ENCODE measurements at regions not wholly inside any gene's neighbourhood (a gene's known extent, or its start where the extent isn't known, plus 50 kb on each side); places are given as distances from the start of the nearest gene placed in this dataset.

- Histone ChIP-seq H3K56ac (ENCODE audit: extremely low read depth, insufficient read depth, low read length) (no peak overlapping the region), H2AK9ac (replicated peaks; ENCODE audit: low read depth, low read length, poor library complexity) (no peak overlapping the region), H2BK120ac (ENCODE audit: low read depth, low read length) (no peak overlapping the region), H3K4me2 (ENCODE audit: low read depth, low read length) (no peak overlapping the region), H3K36me3 (ENCODE audit: control insufficient read depth, insufficient read depth, low read length) (no peaks in the 10 kb centered on the region), H3K4ac (ENCODE audit: low read depth, low read length) (no peak overlapping the region), H4K91ac (ENCODE audit: insufficient read depth, low read depth, low read length) (no peak overlapping the region), H2BK5ac (ENCODE audit: low read depth, low read length, poor library complexity, severe bottlenecking) (no peak overlapping the region), H3K9me3 (ENCODE audit: control insufficient read depth, insufficient read depth, low read length) (no peaks in the 10 kb centered on the region), H2BK15ac (ENCODE audit: low read depth, low read length) (no peak overlapping the region), H3K27me3 (ENCODE audit: control insufficient read depth, insufficient read depth, low read length) (peaks cover 8% of the 10 kb centered on the region), H3K14ac (replicated peaks; ENCODE audit: low read depth, low read length) (no peak overlapping the region), H2BK20ac (ENCODE audit: low read depth, low read length) (no peak overlapping the region), H2AFZ (replicated peaks; ENCODE audit: low read length, poor library complexity) (no peak overlapping the region), H3K4me3 (ENCODE audit: insufficient read depth, low read depth, low read length) (no peak overlapping the region), H3K79me1 (ENCODE audit: low read depth in 1 of 2, low read length in 2 of 2) (no peaks in the 10 kb centered on the region), H3K9ac (ENCODE audit: low read depth, low read length) (no peak overlapping the region), H2AK5ac (ENCODE audit: low read depth, low read length) (no peak overlapping the region), H3K18ac (ENCODE audit: low read depth, low read length) (no peak overlapping the region), H3K9me1 (ENCODE audit: insufficient read depth, low read length) (no peaks in the 10 kb centered on the region), H4K20me1 (ENCODE audit: insufficient read depth, low read length) (no peaks in the 10 kb centered on the region), H3K4me1 (ENCODE audit: control insufficient read depth, insufficient read depth, low read length) (no peaks in the 10 kb centered on the region), H3K23ac (ENCODE audit: low read depth, low read length) (no peak overlapping the region), H4K5ac (ENCODE audit: low read depth, low read length) (no peak overlapping the region), H3K27ac (ENCODE audit: insufficient read depth, low read length) (no peak overlapping the region), H4K8ac (ENCODE audit: low read depth in 2 of 2, low read length in 2 of 2) (no peak overlapping the region)
- CTCF ChIA-PET = no interaction called here
- no peak for TF ChIP-seq BHLHE40 (IDR thresholded peaks at IDR 0.05; ENCODE audit: low read depth, low read length)
- TF ChIP-seq RAD21 (IDR thresholded peaks at IDR 0.05; ENCODE audit: low read length) = no peak
- no peak for TF ChIP-seq FOS (IDR thresholded peaks at IDR 0.05; ENCODE audit: low read depth, low read length)
- no peak for TF ChIP-seq MAFK (IDR thresholded peaks at IDR 0.05; ENCODE audit: low read depth, low read length)
- TF ChIP-seq MXI1 (IDR thresholded peaks at IDR 0.05; ENCODE audit: borderline replicate concordance, low read depth, low read length) = no peak
- TF ChIP-seq, protein P1, sequence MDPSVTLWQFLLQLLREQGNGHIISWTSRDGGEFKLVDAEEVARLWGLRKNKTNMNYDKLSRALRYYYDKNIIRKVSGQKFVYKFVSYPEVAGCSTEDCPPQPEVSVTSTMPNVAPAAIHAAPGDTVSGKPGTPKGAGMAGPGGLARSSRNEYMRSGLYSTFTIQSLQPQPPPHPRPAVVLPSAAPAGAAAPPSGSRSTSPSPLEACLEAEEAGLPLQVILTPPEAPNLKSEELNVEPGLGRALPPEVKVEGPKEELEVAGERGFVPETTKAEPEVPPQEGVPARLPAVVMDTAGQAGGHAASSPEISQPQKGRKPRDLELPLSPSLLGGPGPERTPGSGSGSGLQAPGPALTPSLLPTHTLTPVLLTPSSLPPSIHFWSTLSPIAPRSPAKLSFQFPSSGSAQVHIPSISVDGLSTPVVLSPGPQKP (IDR thresholded peaks at IDR 0.05; ENCODE audit: borderline replicate concordance, low read depth, low read length) = no peak
- TF ChIP-seq, protein P2, sequence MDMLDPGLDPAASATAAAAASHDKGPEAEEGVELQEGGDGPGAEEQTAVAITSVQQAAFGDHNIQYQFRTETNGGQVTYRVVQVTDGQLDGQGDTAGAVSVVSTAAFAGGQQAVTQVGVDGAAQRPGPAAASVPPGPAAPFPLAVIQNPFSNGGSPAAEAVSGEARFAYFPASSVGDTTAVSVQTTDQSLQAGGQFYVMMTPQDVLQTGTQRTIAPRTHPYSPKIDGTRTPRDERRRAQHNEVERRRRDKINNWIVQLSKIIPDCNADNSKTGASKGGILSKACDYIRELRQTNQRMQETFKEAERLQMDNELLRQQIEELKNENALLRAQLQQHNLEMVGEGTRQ (IDR thresholded peaks at IDR 0.05; ENCODE audit: low read depth, low read length) = no peak
- no peak for TF ChIP-seq RCOR1 (IDR thresholded peaks at IDR 0.05; ENCODE audit: insufficient replicate concordance, low read length)
- intact Hi-C loops (cut with micrococcal nuclease) = no loop called here
- BruUV-seq (replicated peaks) = no TSS peak
- no CpG with 5 or more reads among the region's 1 CpG for WGBS, 2 experiments (ENCODE audit: extremely low coverage in 2 of 2, insufficient read length in 1 of 2)
- POLR2A ChIA-PET (ENCODE audit: unreplicated experiment) = no interaction called here
- ATAC-seq (ENCODE audit: low read depth) (no peak), DNase-seq (no peak)
- in situ Hi-C loops (cut with MboI; ENCODE audit: low sequenced_read_pairs) = no loop called here
- dilution Hi-C loops (cut with HindIII; ENCODE audit: low sequenced_read_pairs, unreplicated experiment) = no loop called here
These were observed 150.8 kb upstream of the SYT13 start for GRCh38 chr11:45436966-45437365.

All from IMR-90 (cell line).